ENCODE measurements at regions not wholly inside any gene's neighbourhood (a gene's known extent, or its start where the extent isn't known, plus 50 kb on each side); places are given as distances from the start of the nearest gene placed in this dataset.

DNA sequence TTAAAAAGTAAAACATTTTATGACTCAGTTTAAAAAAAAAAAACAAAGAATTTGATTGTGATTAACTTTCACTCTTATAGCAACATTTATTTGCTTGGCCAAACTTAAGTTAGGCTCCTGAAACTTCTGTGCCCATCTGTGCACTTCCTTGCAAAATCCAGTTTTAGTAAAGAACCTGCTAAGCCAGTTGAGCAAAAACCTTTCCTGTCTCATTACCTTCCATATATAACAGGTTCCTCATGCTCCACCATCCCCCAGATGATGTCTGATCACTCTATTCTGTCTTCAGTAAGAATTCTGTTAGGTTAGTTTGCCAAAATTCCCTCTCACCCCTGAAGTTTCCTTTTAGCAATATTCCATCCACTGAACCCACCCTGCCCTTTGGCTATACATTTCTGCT, 1200.5 kb downstream of the C4orf33 start:
- Histone ChIP-seq H3K4me3 (no peak overlapping the region), H3K27ac (no peak overlapping the region), H3K9me3 (no peaks in the 10 kb centered on the region), H3K4me2 (no peak overlapping the region), H3K4me1 (no peaks in the 10 kb centered on the region)
- ChIA-PET CTCF (no interaction called here), POLR2A (no interaction called here)
- DNase-seq (ENCODE audit: low read depth in 1 of 2, low spot score in 1 of 2): no peak
- TF ChIP-seq CBX8 (IDR thresholded peaks at IDR 0.05) (no peak), ELK1 (IDR thresholded peaks at IDR 0.05; ENCODE audit: low read depth, low read length) (no peak), RFX5 (IDR thresholded peaks at IDR 0.05) (no peak), ZSCAN20 (CRISPR knock-in tag; IDR thresholded peaks at IDR 0.05) (no peak), FOSB (CRISPR knock-in tag; IDR thresholded peaks at IDR 0.05) (no peak), ZFP36 (IDR thresholded peaks at IDR 0.05; ENCODE audit: borderline replicate concordance, partially characterized antibody) (no peak), BHLHE40 (IDR thresholded peaks at IDR 0.05; ENCODE audit: low read depth, low read length) (no peak)
- TF ChIP-seq, protein P1, sequence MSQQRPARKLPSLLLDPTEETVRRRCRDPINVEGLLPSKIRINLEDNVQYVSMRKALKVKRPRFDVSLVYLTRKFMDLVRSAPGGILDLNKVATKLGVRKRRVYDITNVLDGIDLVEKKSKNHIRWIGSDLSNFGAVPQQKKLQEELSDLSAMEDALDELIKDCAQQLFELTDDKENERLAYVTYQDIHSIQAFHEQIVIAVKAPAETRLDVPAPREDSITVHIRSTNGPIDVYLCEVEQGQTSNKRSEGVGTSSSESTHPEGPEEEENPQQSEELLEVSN (IDR thresholded peaks at IDR 0.05; ENCODE audit: borderline replicate concordance, low read depth): no peak
- TF ChIP-seq, protein P2, sequence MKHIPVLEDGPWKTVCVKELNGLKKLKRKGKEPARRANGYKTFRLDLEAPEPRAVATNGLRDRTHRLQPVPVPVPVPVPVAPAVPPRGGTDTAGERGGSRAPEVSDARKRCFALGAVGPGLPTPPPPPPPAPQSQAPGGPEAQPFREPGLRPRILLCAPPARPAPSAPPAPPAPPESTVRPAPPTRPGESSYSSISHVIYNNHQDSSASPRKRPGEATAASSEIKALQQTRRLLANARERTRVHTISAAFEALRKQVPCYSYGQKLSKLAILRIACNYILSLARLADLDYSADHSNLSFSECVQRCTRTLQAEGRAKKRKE (CRISPR knock-in tag; IDR thresholded peaks at IDR 0.05; ENCODE audit: low read depth): no peak
- FAIRE-seq: no peak
- no peak for ATAC-seq

GRCh38 chr4:130306566-130306965, 1210.6 kb downstream of the C4orf33 start:
- Histone ChIP-seq H3K27ac (no peak overlapping the region), H3K4me1 (no peaks in the 10 kb centered on the region), H3K4me2 (no peak overlapping the region), H3K4me3 (no peak overlapping the region), H3K9me3 (no peaks in the 10 kb centered on the region)
- CTCF ChIA-PET: no interaction called here
- TF ChIP-seq EHMT2 (IDR thresholded peaks at IDR 0.05; ENCODE audit: low read depth) (no peak), ZC3H11A (IDR thresholded peaks at IDR 0.05) (no peak), NFE2L2 (conservative IDR thresholded peaks at IDR 0.05; ENCODE audit: low read length) (no peak), PBX3 (IDR thresholded peaks at IDR 0.05) (no peak), FOSB (CRISPR knock-in tag; IDR thresholded peaks at IDR 0.05) (no peak), NR3C1 (IDR thresholded peaks at IDR 0.05) (no peak), CBX2 (IDR thresholded peaks at IDR 0.05; ENCODE audit: borderline replicate concordance, low read depth) (no peak), ZSCAN20 (CRISPR knock-in tag; IDR thresholded peaks at IDR 0.05) (no peak), HMGXB4 (CRISPR knock-in tag; IDR thresholded peaks at IDR 0.05; ENCODE audit: borderline replicate concordance) (no peak), RNF2 (IDR thresholded peaks at IDR 0.05; ENCODE audit: borderline replicate concordance, low read depth) (no peak), RARB (CRISPR knock-in tag; IDR thresholded peaks at IDR 0.05) (no peak), RAD21 (conservative IDR thresholded peaks at IDR 0.05 in 1 of 2, IDR thresholded peaks at IDR 0.05 in 1 of 2) (no peak), KDM5A (IDR thresholded peaks at IDR 0.05) (no peak)
- TF ChIP-seq, protein P3, sequence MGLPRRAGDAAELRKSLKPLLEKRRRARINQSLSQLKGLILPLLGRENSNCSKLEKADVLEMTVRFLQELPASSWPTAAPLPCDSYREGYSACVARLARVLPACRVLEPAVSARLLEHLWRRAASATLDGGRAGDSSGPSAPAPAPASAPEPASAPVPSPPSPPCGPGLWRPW (IDR thresholded peaks at IDR 0.05): no peak
- TF ChIP-seq, protein P4, sequence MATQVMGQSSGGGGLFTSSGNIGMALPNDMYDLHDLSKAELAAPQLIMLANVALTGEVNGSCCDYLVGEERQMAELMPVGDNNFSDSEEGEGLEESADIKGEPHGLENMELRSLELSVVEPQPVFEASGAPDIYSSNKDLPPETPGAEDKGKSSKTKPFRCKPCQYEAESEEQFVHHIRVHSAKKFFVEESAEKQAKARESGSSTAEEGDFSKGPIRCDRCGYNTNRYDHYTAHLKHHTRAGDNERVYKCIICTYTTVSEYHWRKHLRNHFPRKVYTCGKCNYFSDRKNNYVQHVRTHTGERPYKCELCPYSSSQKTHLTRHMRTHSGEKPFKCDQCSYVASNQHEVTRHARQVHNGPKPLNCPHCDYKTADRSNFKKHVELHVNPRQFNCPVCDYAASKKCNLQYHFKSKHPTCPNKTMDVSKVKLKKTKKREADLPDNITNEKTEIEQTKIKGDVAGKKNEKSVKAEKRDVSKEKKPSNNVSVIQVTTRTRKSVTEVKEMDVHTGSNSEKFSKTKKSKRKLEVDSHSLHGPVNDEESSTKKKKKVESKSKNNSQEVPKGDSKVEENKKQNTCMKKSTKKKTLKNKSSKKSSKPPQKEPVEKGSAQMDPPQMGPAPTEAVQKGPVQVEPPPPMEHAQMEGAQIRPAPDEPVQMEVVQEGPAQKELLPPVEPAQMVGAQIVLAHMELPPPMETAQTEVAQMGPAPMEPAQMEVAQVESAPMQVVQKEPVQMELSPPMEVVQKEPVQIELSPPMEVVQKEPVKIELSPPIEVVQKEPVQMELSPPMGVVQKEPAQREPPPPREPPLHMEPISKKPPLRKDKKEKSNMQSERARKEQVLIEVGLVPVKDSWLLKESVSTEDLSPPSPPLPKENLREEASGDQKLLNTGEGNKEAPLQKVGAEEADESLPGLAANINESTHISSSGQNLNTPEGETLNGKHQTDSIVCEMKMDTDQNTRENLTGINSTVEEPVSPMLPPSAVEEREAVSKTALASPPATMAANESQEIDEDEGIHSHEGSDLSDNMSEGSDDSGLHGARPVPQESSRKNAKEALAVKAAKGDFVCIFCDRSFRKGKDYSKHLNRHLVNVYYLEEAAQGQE (IDR thresholded peaks at IDR 0.05): no peak
- TF ChIP-seq, protein P1 (IDR thresholded peaks at IDR 0.05; ENCODE audit: borderline replicate concordance, low read depth): no peak
- FAIRE-seq (no peak), DNase-seq (ENCODE audit: low read depth in 1 of 2, low spot score in 1 of 2) (peak in 1 of 2 experiments; percentile 2), ATAC-seq (no peak)
- POLR2A ChIA-PET: no interaction called here
- 7% methylated on average over 2 of the region's 2 CpGs for WGBS (ENCODE audit: missing lambda C conversion rate)

Measured in A549 (cell line).